HK-2 (cell line): ENCODE measurements at regions not wholly inside any gene's neighbourhood (a gene's known extent, or its start where the extent isn't known, plus 50 kb on each side); places are given as distances from the start of the nearest gene placed in this dataset.
"Not testable (repeated sequence)": the region's sequence is repeated elsewhere in the genome, so short reads cannot be mapped to it uniquely, and the experiment has no call there.

Experiments
- DNase-seq: peaks from one replicate; pipeline ENCODE4 v3.0.0-alpha.2; 2018; ENCODE audit not compliant: unreplicated experiment

GRCh38 chr12:116430911-116431565 lies 128.1 kb upstream of the MAP1LC3B2 start:
- no peak for DNase-seq

- DNase-seq, result no peak
Measured at GRCh38 chr12:116431677-116432300, 127.4 kb upstream of the MAP1LC3B2 start.

GRCh38 chr12:116432314-116432750 lies 126.8 kb upstream of the MAP1LC3B2 start:
- DNase-seq, result no peak

- no peak for DNase-seq
Measured at GRCh38 chr12:116433249-116433648, 125.9 kb upstream of the MAP1LC3B2 start.

GRCh38 chr12:116434155-116435011 lies 124.8 kb upstream of the MAP1LC3B2 start:
- peak; percentile 68 for DNase-seq

- no peak for DNase-seq
Measured at GRCh38 chr12:116435984-116436383, 123.2 kb upstream of the MAP1LC3B2 start.

- no peak for DNase-seq
Measured at GRCh38 chr12:116436561-116437249, 122.5 kb upstream of the MAP1LC3B2 start.

- DNase-seq, result no peak
Measured at GRCh38 chr12:116441292-116441691, 117.9 kb upstream of the MAP1LC3B2 start.

- DNase-seq, result no peak
Measured at GRCh38 chr12:116442304-116442703, 116.9 kb upstream of the MAP1LC3B2 start.

- no peak for DNase-seq
Measured at GRCh38 chr12:116442946-116443345, 116.2 kb upstream of the MAP1LC3B2 start.

- no peak for DNase-seq
Measured at GRCh38 chr12:116443821-116444589, 115.2 kb upstream of the MAP1LC3B2 start.

GRCh38 chr12:116444590-116444943 lies 114.6 kb upstream of the MAP1LC3B2 start:
- DNase-seq, result no peak

- DNase-seq, result no peak
Measured at GRCh38 chr12:116448165-116448739, 110.9 kb upstream of the MAP1LC3B2 start.

GRCh38 chr12:116450406-116450910 lies 108.7 kb upstream of the MAP1LC3B2 start:
- DNase-seq, result no peak

GRCh38 chr12:116452975-116453374 lies 106.2 kb upstream of the MAP1LC3B2 start:
- DNase-seq, result not testable (repeated sequence)

GRCh38 chr12:116453631-116454030 lies 105.5 kb upstream of the MAP1LC3B2 start:
- DNase-seq, result no peak

GRCh38 chr12:116454076-116454475 lies 105.1 kb upstream of the MAP1LC3B2 start:
- no peak for DNase-seq

GRCh38 chr12:116454950-116455447 lies 104.2 kb upstream of the MAP1LC3B2 start:
- DNase-seq, result peak; percentile 65

GRCh38 chr12:116455540-116456329 lies 103.4 kb upstream of the MAP1LC3B2 start:
- DNase-seq, result peak; percentile 27
